ENCODE measurements at regions not wholly inside any gene's neighbourhood (a gene's known extent, or its start where the extent isn't known, plus 50 kb on each side); places are given as distances from the start of the nearest gene placed in this dataset.

DNA sequence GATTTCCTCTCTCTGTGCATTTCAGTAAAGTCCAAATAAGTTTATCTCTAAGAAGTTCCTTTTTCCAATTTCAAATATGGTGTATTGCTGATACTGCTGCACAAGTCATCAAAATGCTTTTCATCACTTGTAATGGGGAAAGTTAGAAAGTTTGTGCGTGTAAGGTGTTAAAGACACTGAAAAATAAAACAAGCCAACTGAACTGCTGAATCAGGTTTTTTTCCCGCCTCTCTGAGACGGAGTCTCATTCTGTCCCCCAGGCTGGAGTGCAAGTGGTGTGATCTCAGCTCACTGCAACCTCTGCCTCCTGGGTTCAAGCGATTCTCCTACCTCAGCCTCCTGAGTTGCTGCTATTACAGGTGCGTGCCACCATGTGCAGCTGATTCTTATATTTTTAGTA is 400.9 kb downstream of the LRRC70 start:
- ChIA-PET CTCF (no interaction called here), SMC1A (ENCODE audit: uncharacterized antibody, unreplicated experiment) (no interaction called here), POLR2A (no interaction called here), RAD21 (ENCODE audit: unreplicated experiment) (no interaction called here)
- Histone ChIP-seq H2AFZ (ENCODE audit: control insufficient read depth, low read depth, low read length) (no peak overlapping the region), H3K4me1 (ENCODE audit: control insufficient read depth, insufficient read depth, low read length) (no peaks in the 10 kb centered on the region), H3K9ac (ENCODE audit: control insufficient read depth, insufficient read depth, low read length) (no peak overlapping the region), H3K9me3 (replicated peaks; ENCODE audit: control insufficient read depth, insufficient read depth, low read length) (no peaks in the 10 kb centered on the region), H3K4me3 (no peak overlapping the region), H3K4me2 (ENCODE audit: control insufficient read depth, insufficient read depth) (no peak overlapping the region), H3K27me3 (replicated peaks in 1 of 2; ENCODE audit: control insufficient read depth in 2 of 2, insufficient read depth in 2 of 2, low read length in 1 of 2) (no peaks in the 10 kb centered on the region), H3K36me3 (ENCODE audit: control insufficient read depth in 2 of 2, insufficient read depth in 2 of 2, low read length in 1 of 2) (no peaks in the 10 kb centered on the region), H4K20me1 (ENCODE audit: control insufficient read depth, insufficient read depth) (no peaks in the 10 kb centered on the region), H3K79me2 (ENCODE audit: control insufficient read depth, insufficient read depth, low read length) (no peaks in the 10 kb centered on the region), H3K27ac (ENCODE audit: control insufficient read depth, insufficient read depth) (no peak overlapping the region)
- no TSS peak for BruUV-seq (replicated peaks)
- TF ChIP-seq RFX5 (IDR thresholded peaks at IDR 0.05; ENCODE audit: low read depth, low read length) = no peak
- no peak for TF ChIP-seq KAT2A (conservative IDR thresholded peaks at IDR 0.05; ENCODE audit: control insufficient read depth, low read depth, low read length)
- TF ChIP-seq, protein P1, sequence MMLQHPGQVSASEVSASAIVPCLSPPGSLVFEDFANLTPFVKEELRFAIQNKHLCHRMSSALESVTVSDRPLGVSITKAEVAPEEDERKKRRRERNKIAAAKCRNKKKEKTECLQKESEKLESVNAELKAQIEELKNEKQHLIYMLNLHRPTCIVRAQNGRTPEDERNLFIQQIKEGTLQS (IDR thresholded peaks at IDR 0.05; ENCODE audit: borderline replicate concordance, extremely low read depth, low read depth, low read length) = no peak
- no peak for TF ChIP-seq IKZF2 (IDR thresholded peaks at IDR 0.05)
- TF ChIP-seq ESRRA (IDR thresholded peaks at IDR 0.05; ENCODE audit: low read length) = no peak
- no peak for TF ChIP-seq IKZF1 (conservative IDR thresholded peaks at IDR 0.05)
- no peak for TF ChIP-seq SP1 (IDR thresholded peaks at IDR 0.05; ENCODE audit: low read depth, low read length)
- no peak for TF ChIP-seq SREBF1 (IDR thresholded peaks at IDR 0.05; ENCODE audit: low read length)
- TF ChIP-seq EGR1 (IDR thresholded peaks at IDR 0.05; ENCODE audit: borderline replicate concordance in 1 of 2, low read depth in 2 of 2, low read length in 2 of 2) = no peak
- TF ChIP-seq ZZZ3 (IDR thresholded peaks at IDR 0.05; ENCODE audit: control insufficient read depth, insufficient read length, low read depth) = no peak
- TF ChIP-seq, protein P2, sequence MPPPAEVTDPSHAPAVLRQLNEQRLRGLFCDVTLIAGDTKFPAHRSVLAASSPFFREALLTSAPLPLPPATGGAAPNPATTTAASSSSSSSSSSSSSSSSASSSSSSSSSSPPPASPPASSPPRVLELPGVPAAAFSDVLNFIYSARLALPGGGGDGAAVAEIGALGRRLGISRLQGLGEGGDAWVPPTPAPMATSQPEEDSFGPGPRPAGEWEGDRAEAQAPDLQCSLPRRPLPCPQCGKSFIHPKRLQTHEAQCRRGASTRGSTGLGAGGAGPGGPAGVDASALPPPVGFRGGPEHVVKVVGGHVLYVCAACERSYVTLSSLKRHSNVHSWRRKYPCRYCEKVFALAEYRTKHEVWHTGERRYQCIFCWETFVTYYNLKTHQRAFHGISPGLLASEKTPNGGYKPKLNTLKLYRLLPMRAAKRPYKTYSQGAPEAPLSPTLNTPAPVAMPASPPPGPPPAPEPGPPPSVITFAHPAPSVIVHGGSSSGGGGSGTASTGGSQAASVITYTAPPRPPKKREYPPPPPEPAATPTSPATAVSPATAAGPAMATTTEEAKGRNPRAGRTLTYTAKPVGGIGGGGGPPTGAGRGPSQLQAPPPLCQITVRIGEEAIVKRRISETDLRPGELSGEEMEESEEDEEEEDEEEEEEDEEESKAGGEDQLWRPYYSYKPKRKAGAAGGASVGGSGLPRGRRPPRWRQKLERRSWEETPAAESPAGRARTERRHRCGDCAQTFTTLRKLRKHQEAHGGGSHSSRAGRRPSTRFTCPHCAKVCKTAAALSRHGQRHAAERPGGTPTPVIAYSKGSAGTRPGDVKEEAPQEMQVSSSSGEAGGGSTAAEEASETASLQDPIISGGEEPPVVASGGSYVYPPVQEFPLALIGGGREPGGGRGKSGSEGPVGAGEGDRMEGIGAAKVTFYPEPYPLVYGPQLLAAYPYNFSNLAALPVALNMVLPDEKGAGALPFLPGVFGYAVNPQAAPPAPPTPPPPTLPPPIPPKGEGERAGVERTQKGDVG (CRISPR knock-in tag; IDR thresholded peaks at IDR 0.05) = no peak
- TF ChIP-seq, protein P3, sequence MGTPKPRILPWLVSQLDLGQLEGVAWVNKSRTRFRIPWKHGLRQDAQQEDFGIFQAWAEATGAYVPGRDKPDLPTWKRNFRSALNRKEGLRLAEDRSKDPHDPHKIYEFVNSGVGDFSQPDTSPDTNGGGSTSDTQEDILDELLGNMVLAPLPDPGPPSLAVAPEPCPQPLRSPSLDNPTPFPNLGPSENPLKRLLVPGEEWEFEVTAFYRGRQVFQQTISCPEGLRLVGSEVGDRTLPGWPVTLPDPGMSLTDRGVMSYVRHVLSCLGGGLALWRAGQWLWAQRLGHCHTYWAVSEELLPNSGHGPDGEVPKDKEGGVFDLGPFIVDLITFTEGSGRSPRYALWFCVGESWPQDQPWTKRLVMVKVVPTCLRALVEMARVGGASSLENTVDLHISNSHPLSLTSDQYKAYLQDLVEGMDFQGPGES (IDR thresholded peaks at IDR 0.05) = no peak
- TF ChIP-seq EED (IDR thresholded peaks at IDR 0.05; ENCODE audit: low read depth) = no peak
- TF ChIP-seq, protein P4, sequence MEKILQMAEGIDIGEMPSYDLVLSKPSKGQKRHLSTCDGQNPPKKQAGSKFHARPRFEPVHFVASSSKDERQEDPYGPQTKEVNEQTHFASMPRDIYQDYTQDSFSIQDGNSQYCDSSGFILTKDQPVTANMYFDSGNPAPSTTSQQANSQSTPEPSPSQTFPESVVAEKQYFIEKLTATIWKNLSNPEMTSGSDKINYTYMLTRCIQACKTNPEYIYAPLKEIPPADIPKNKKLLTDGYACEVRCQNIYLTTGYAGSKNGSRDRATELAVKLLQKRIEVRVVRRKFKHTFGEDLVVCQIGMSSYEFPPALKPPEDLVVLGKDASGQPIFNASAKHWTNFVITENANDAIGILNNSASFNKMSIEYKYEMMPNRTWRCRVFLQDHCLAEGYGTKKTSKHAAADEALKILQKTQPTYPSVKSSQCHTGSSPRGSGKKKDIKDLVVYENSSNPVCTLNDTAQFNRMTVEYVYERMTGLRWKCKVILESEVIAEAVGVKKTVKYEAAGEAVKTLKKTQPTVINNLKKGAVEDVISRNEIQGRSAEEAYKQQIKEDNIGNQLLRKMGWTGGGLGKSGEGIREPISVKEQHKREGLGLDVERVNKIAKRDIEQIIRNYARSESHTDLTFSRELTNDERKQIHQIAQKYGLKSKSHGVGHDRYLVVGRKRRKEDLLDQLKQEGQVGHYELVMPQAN (conservative IDR thresholded peaks at IDR 0.05) = no peak
- TF ChIP-seq RBBP5 (conservative IDR thresholded peaks at IDR 0.05) = no peak
- no peak for TF ChIP-seq MEF2B (IDR thresholded peaks at IDR 0.05; ENCODE audit: partially characterized antibody, poor library complexity, severe bottlenecking)
- no peak for TF ChIP-seq GABPA (IDR thresholded peaks at IDR 0.05; ENCODE audit: low read depth)
- TF ChIP-seq EZH2 (IDR thresholded peaks at IDR 0.05; ENCODE audit: borderline replicate concordance, control insufficient read depth, low read depth, low read length) = no peak
- no peak for TF ChIP-seq POLR2A (IDR thresholded peaks at IDR 0.05; ENCODE audit: low read depth, low read length)
- no peak for FAIRE-seq
- ATAC-seq = no peak
- in situ Hi-C loops (cut with MboI) = no loop called here
- 46% methylated on average over 5 of the region's 5 CpGs for WGBS (ENCODE audit: insufficient coverage, insufficient replicate concordance, low lambda C conversion rate, missing lambda C conversion rate)
- intact Hi-C loops (cut with micrococcal nuclease; ENCODE audit: unreplicated experiment) = no loop called here
- no peak for DNase-seq (ENCODE audit: low read depth, low spot score)

Measured in GM12878 (cell line).